GM10248 (cell line): ENCODE measurements at regions not wholly inside any gene's neighbourhood (a gene's known extent, or its start where the extent isn't known, plus 50 kb on each side); places are given as distances from the start of the nearest gene placed in this dataset.
"Not testable (repeated sequence)": the region's sequence is repeated elsewhere in the genome, so short reads cannot be mapped to it uniquely, and the experiment has no call there.

Source experiments
- CTCF ChIA-PET: fragments of 300-600 bp; sonication (Branson Sonifier 250); formaldehyde crosslinking; extraction: SDS; loops from one replicate; lab custom pipeline; 2021; ENCODE audit warnings: antibody characterized with exemption; lab: Yijun Ruan, JAX
- POLR2A ChIA-PET: fragments of 350-650 bp; sonication (Branson Sonifier 250); formaldehyde crosslinking; extraction: SDS; loops from one replicate; lab custom pipeline; 2020; ENCODE audit warnings: antibody characterized with exemption; lab: Yijun Ruan, JAX
- DNase-seq: peaks from one replicate; pipeline ENCODE4 v3.0.0; 2012; ENCODE audit errors: extremely low spot score
- TF ChIP-seq, protein P1 (sequence below): IDR thresholded peaks from 2 replicates; pipeline ENCODE4 v1.5.1; 2012; ENCODE audit warnings: mild to moderate bottlenecking, low read depth; ENCODE audit errors: extremely low read depth, missing control alignments, control extremely low read depth

DNA sequence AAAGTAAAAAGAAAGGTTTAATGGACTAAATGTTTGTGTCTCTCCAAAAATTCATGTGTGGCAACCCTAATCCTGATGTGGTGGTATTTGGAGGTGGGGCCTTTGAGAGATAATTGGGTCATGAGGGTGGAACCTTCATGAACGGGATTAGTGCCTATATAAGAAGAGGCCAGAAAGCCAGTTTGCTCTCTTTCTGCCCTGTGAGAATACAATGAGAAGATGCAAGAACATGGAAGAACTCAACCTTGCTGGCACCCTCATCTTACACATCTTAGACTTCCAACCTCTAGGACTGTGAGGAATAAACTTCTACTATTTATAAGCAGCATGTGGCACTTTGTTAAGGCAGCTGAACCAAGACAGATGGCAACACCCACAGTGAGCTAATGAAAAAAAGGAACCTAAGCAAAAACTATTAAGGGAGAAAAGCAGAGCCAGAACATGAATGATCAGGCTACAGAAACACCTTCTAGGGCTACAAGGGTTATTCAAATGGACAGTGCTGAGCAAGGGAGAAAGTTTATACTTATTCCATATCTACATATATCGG lies 159.5 kb downstream of the PLK2 start:
- POLR2A ChIA-PET: no interaction called here
- CTCF ChIA-PET: no interaction called here
- DNase-seq: no peak
- TF ChIP-seq, protein P1, sequence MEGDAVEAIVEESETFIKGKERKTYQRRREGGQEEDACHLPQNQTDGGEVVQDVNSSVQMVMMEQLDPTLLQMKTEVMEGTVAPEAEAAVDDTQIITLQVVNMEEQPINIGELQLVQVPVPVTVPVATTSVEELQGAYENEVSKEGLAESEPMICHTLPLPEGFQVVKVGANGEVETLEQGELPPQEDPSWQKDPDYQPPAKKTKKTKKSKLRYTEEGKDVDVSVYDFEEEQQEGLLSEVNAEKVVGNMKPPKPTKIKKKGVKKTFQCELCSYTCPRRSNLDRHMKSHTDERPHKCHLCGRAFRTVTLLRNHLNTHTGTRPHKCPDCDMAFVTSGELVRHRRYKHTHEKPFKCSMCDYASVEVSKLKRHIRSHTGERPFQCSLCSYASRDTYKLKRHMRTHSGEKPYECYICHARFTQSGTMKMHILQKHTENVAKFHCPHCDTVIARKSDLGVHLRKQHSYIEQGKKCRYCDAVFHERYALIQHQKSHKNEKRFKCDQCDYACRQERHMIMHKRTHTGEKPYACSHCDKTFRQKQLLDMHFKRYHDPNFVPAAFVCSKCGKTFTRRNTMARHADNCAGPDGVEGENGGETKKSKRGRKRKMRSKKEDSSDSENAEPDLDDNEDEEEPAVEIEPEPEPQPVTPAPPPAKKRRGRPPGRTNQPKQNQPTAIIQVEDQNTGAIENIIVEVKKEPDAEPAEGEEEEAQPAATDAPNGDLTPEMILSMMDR: no peak

DNA sequence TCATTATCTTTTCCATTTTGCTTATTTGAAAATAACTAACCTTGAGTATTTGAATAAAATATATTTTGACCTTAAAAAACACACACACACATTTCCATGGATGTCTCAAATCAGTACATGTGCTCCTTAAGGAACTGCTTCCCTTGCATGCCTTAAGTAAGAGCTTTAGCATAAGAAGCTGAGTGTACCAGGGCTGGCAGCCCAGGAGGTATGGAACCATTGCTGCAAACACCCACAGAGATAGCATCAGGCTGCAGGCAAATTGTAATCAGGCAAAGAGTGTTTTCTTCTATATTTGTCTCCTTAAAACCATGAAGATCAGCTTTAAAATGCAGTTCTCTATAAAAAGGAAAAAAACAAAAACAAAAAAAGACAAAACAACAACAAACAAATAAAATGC lies 160.6 kb downstream of the PLK2 start:
- ChIA-PET POLR2A (no interaction called here), CTCF (interaction anchor here (1.3 kb wide), 1 partner anchor 12 kb away, joined by 5 read pairs; no protein-coding TSS in a partner anchor)
- DNase-seq: no peak
- TF ChIP-seq, protein P1: no peak

DNA sequence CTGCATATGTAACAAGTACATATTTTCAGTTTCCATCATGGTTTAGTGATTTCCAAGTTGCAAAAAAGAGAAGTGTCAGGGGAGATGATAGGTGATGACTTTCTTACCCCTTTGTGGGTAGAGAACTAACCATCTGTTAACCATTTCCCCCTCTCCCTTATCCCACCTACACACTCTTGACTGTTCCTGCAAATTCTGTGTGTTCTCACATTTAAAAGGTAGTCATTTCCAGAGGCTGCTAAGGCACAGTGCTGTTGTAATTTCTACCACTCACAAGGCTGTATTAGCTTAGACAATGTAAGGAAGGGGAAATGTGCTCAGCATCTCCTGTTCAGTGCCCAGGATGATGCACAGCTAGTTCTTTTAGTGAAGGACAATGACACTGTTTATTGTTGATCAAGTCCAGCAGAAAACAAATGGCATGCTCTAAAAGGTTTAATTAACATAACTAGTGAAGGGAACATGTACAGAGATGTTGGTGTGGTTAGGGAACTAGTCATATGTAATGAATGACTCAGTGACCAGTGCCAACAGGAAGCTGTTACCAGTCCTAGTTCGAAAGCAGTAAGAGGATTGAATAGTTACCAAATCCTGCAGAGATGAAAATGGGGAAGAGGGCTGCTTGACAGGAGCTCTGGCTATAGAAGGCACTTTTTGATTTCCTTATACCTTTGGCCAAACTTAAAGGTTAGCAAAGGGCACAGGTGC lies 165.1 kb downstream of the PLK2 start:
- TF ChIP-seq, protein P1: no peak
- ChIA-PET CTCF (no interaction called here), POLR2A (no interaction called here)
- DNase-seq: no peak

DNA sequence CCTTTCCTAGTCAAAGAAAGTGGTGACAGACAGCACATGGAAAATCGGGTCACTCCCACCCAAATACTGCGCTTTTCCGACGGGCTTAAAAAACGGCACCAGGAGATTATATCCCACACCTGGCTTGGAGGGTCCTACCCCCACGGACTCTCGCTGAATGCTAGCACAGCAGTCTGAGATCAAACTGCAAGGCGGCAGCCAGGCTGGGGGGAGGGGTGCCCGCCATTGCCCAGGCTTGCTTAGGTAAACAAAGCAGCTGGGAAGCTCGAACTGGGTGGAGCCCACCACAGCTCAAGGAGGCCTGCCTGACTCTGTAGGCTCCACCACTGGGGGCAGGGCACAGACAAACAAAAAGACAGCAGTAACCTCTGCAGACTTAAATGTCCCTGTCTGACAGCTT lies 171.6 kb downstream of the PLK2 start:
- CTCF ChIA-PET: interaction anchor here (1.6 kb wide), 1 partner anchor 10 kb away, joined by 5 read pairs; no protein-coding TSS in a partner anchor
- POLR2A ChIA-PET, DNase-seq: not testable (repeated sequence)

DNA sequence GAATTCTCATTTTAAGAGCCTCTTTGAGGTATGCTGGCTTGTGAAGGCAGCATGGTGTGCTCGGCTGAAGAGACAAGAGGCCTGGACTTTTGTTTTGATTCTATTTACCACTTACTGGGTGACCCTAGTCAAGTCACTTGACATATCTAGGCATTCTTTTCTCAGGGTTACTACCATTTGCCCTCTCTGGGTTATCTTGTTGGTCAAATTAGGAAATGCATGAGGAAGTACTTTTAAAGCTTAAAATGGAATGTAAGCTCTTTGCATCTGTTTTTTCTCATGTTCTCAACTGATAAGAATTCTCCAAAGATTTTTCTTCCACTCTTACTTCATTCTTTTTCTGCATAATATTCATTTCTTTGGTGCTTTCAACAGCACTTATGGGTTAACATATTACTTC lies 173.1 kb downstream of the PLK2 start:
- TF ChIP-seq, protein P1: no peak
- CTCF ChIA-PET: interaction anchor here (1.6 kb wide), 1 partner anchor 12 kb away, joined by 5 read pairs; no protein-coding TSS in a partner anchor
- no peak for DNase-seq
- POLR2A ChIA-PET: no interaction called here

DNA sequence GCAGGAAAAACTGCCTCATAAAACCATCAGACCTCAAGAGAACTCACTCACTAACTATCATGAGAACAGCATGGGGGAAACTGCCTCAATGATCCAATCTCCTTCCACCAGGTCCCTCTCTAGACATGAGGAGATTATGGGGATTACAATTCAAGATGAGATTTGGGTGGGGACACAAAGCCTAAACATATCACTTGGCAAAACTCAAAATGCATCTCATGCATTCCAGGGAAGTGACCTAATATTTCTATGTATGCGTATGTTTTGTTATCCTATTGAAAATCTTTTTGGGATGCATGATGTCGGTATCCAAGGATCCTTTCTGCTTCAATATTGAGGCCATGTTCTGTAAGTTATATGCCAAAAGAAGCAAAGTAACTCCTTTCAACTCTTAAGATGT lies 174.0 kb downstream of the PLK2 start:
- TF ChIP-seq, protein P1: no peak
- no peak for DNase-seq
- ChIA-PET POLR2A (no interaction called here), CTCF (no interaction called here)

DNA sequence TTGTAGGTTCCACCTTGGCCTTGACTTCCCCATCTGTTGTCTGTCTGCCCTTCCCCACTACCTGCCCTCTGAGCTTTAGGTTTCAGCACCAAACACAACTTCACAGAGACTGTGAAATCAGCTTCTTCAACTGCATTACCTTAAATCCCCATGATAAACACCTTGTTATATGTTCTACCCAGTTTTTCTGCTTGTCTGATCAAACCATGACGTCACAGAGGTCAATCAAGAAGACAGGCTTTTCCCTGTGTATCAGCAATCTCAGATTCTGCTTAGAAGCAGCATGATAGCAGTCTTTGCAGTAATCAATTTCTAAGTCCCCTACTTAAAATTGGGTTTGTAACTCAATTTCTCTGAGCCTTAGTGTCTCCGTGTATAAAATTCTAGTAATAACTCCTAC lies 175.0 kb downstream of the PLK2 start:
- no peak for DNase-seq
- TF ChIP-seq, protein P1: no peak
- ChIA-PET POLR2A (no interaction called here), CTCF (interaction anchor here (1.1 kb wide), 1 partner anchor 12 kb away, joined by 4 read pairs; no protein-coding TSS in a partner anchor)
